ENCODE measurements at regions not wholly inside any gene's neighbourhood (a gene's known extent, or its start where the extent isn't known, plus 50 kb on each side); places are given as distances from the start of the nearest gene placed in this dataset.

- TF ChIP-seq POLR2A (IDR thresholded peaks at IDR 0.05; ENCODE audit: borderline replicate concordance, extremely low read depth, insufficient read depth, insufficient read length), result no peak
- TF ChIP-seq EZH2 (IDR thresholded peaks at IDR 0.05), result no peak
- TF ChIP-seq CTCF (IDR thresholded peaks at IDR 0.05 in 2 of 3, conservative IDR thresholded peaks at IDR 0.05 in 1 of 3; ENCODE audit: borderline replicate concordance in 1 of 3, insufficient read depth in 1 of 3, low read depth in 2 of 3, low read length in 2 of 3), result no peak
- no peak for TF ChIP-seq TCF7L2 (IDR thresholded peaks at IDR 0.05; ENCODE audit: borderline replicate concordance, extremely low read depth, insufficient read depth, insufficient read length)
- TF ChIP-seq POLR2AphosphoS5 (IDR thresholded peaks at IDR 0.05; ENCODE audit: low read depth, low read length), result no peak
- TF ChIP-seq ZBTB33 (IDR thresholded peaks at IDR 0.05; ENCODE audit: extremely low read depth, insufficient replicate concordance, low read length), result no peak
- TF ChIP-seq MAX (IDR thresholded peaks at IDR 0.05), result no peak
Observed at GRCh38 chr2:168380500-168380899, 75.6 kb upstream of the CERS6 start.

All from HCT116 (cell line).